WERI-Rb-1 (cell line): ENCODE measurements at regions not wholly inside any gene's neighbourhood (a gene's known extent, or its start where the extent isn't known, plus 50 kb on each side); places are given as distances from the start of the nearest gene placed in this dataset.

Experiments used
- DNase-seq: peaks from one replicate; pipeline ENCODE4 v3.0.0-alpha.2; 2020
- H3K27ac ChIP-seq: fragments of 250-450 bp; sonication (Bioruptor Pico); 2 replicates; pipeline ENCODE4 v1.5.1; 2020; ENCODE audit warnings: mild to moderate bottlenecking, moderate library complexity
- H3K27me3 ChIP-seq: fragments of 250-450 bp; sonication (Bioruptor Pico); 2 replicates; pipeline ENCODE4 v1.5.1; 2021; ENCODE audit warnings: mild to moderate bottlenecking, low read depth, moderate library complexity; ENCODE audit not compliant: insufficient read depth, severe bottlenecking
- H3K36me3 ChIP-seq: fragments of 250-450 bp; sonication (Bioruptor Pico); 2 replicates; pipeline ENCODE4 v1.5.1; 2020; ENCODE audit warnings: mild to moderate bottlenecking, moderate library complexity
- H3K4me3 ChIP-seq: 2 replicates; pipeline ENCODE4 v1.5.1; 2011; ENCODE audit warnings: low read depth, mild to moderate bottlenecking, control low read depth, low read length
- H3K9me3 ChIP-seq: fragments of 250-450 bp; sonication (Bioruptor Pico); 2 replicates; pipeline ENCODE4 v1.5.1; 2021; ENCODE audit warnings: mild to moderate bottlenecking, moderate library complexity; ENCODE audit not compliant: severe bottlenecking
- TF ChIP-seq, protein P1 (sequence below): IDR thresholded peaks from 2 replicates; pipeline ENCODE4 v1.5.1; 2011; ENCODE audit warnings: low read depth, mild to moderate bottlenecking, control low read depth, inconsistent platforms, low read length

DNA sequence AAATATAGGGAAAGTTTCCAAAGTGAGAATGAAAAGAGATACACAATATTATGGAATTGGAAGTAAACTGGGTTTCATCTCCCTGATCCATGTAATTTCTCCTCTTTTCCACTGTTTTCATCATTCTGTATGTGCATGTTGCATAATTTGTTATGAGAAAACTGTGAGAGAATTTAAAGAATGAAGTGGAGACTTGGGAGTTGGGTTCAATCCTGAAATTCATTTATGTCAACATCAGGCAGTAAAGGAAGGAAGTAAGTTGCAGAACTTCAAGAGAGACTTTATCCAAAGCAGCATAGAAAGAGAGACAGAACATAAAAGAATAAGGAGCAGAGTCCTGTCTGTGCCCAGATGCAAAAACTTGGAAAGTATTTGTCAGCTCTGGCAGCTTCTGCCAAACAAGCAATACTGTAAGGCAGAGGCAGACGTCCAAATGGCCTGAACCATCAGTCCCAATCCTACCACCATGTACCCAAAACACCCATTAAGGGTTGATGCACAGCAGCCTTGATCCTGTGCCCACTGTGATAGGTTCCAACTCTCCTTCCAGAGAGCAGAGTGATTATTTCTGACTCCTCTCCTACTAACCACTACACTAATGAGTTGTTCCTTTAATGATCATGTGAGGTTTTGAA, 425.3 kb upstream of the CDH6 start:
- H3K4me3 ChIP-seq = no peak overlapping the region
- H3K27ac ChIP-seq = no peak overlapping the region
- H3K27me3 ChIP-seq = no peaks in the 10 kb centered on the region
- no peaks in the 10 kb centered on the region for H3K9me3 ChIP-seq
- no peaks in the 10 kb centered on the region for H3K36me3 ChIP-seq
- no peak for DNase-seq
- TF ChIP-seq, protein P1, sequence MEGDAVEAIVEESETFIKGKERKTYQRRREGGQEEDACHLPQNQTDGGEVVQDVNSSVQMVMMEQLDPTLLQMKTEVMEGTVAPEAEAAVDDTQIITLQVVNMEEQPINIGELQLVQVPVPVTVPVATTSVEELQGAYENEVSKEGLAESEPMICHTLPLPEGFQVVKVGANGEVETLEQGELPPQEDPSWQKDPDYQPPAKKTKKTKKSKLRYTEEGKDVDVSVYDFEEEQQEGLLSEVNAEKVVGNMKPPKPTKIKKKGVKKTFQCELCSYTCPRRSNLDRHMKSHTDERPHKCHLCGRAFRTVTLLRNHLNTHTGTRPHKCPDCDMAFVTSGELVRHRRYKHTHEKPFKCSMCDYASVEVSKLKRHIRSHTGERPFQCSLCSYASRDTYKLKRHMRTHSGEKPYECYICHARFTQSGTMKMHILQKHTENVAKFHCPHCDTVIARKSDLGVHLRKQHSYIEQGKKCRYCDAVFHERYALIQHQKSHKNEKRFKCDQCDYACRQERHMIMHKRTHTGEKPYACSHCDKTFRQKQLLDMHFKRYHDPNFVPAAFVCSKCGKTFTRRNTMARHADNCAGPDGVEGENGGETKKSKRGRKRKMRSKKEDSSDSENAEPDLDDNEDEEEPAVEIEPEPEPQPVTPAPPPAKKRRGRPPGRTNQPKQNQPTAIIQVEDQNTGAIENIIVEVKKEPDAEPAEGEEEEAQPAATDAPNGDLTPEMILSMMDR = no peak

DNA sequence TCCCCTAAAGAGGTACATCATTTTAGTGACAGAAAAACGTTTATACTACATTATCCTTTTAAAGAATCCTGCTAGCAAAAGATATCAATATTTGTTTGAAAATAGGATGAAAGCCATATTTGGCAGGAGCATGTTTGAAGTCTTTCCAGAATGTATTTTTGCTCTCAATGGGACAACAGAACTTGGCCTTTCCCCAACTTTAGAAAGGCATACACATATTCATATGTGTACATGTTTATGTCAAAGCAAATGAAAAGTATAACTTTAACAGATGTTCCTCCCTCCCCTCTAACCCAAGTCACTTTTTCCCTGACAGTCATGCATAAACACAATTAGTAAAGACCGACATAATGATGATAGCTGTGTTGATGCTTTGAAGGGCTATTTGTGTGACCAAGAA, 427.8 kb upstream of the CDH6 start:
- H3K27ac ChIP-seq = no peak overlapping the region
- no peak for DNase-seq
- H3K36me3 ChIP-seq = no peaks in the 10 kb centered on the region
- H3K27me3 ChIP-seq = no peaks in the 10 kb centered on the region
- no peak overlapping the region for H3K4me3 ChIP-seq
- H3K9me3 ChIP-seq = no peaks in the 10 kb centered on the region
- TF ChIP-seq, protein P1 = no peak

DNA sequence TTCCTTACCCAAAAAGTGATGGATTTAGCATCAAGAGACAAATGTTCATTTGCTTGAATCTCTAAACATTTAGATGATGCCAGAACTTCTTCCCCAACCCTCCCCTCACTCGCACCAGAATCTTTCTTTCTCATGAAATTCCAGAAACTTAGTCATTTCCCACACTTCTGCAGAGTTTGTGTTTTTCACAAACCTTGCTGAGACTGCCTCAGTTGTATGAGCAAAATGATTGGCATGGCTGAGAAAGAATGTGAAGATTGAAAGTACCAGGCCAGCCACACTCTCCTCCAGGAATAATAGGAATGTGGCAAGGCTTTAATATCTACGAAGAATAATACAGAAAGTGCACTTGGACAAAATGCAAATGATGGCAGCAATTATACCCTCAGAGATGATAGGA, 428.3 kb upstream of the CDH6 start:
- H3K36me3 ChIP-seq = no peaks in the 10 kb centered on the region
- no peak overlapping the region for H3K4me3 ChIP-seq
- no peaks in the 10 kb centered on the region for H3K27me3 ChIP-seq
- TF ChIP-seq, protein P1 = no peak
- H3K27ac ChIP-seq = no peak overlapping the region
- H3K9me3 ChIP-seq = no peaks in the 10 kb centered on the region
- DNase-seq = no peak

DNA sequence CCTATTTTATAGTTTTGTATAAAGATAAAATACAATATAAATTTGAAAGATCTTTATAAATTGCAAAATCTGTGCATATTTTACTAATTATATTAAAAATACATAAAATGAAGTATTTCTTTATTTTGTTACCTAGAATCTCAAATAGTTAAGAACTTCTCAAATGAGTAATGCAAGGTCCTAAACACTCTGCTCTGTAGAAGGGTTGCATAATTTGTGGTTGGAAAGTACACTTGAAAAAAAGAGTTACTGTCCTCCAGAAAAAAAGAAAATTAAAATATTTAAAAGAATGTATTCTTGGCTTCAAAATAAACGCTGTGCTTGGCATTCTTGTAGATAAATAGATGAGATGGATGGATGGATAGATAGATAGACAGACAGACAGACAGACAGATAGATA, 428.8 kb upstream of the CDH6 start:
- H3K36me3 ChIP-seq = no peaks in the 10 kb centered on the region
- no peaks in the 10 kb centered on the region for H3K27me3 ChIP-seq
- TF ChIP-seq, protein P1 = no peak
- no peaks in the 10 kb centered on the region for H3K9me3 ChIP-seq
- H3K27ac ChIP-seq = no peak overlapping the region
- DNase-seq = no peak
- H3K4me3 ChIP-seq = no peak overlapping the region

DNA sequence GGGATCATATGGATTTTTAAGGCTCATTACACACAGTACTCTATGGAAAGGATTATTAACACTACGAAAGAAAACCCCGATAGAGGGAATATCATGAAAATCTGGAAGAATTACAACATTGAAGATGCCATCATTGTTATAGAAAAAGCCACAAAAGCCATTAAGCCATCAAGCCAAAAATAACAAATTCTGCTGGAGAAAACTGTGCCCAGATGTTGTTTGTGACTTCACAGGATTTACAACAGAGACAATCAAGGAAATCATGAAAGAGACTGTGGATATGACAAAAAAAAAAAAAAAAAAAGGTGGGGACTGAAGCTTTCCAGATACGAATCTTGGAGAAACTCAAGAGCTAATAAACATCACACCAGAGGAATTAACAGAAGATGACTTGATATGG, 433.8 kb upstream of the CDH6 start:
- Histone ChIP-seq H3K9me3 (no peaks in the 10 kb centered on the region), H3K27ac (no peak overlapping the region), H3K36me3 (no peaks in the 10 kb centered on the region), H3K27me3 (no peaks in the 10 kb centered on the region), H3K4me3 (no peak overlapping the region)
- no peak for DNase-seq
- TF ChIP-seq, protein P1 = no peak

DNA sequence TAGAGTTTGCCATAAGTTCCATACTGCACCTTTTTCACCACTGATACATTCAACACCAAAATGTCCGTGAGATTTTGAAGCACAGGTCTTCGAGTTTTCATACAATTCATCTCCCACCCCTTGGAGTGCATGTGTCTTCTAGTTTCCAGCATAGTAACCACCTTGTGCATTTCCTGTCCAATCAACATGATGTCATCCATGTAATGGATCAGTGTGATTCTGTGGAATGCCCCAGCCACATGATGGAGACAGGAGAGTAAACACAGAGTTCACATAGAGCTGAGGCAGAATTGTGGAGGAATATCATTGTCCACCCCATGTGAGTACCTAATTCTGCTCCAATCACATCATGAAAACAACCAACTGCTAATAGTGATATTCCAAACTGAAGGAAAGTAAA, 441.5 kb upstream of the CDH6 start:
- H3K27me3 ChIP-seq = no peaks in the 10 kb centered on the region
- no peaks in the 10 kb centered on the region for H3K9me3 ChIP-seq
- TF ChIP-seq, protein P1 = no peak
- H3K27ac ChIP-seq = no peak overlapping the region
- DNase-seq = no peak
- no peak overlapping the region for H3K4me3 ChIP-seq
- H3K36me3 ChIP-seq = no peaks in the 10 kb centered on the region
